GM19239 (cell line): ENCODE measurements at regions not wholly inside any gene's neighbourhood (a gene's known extent, or its start where the extent isn't known, plus 50 kb on each side); places are given as distances from the start of the nearest gene placed in this dataset.
"Not testable (repeated sequence)": the region's sequence is repeated elsewhere in the genome, so short reads cannot be mapped to it uniquely, and the experiment has no call there.

Source experiments
- DNase-seq: peaks from one replicate; pipeline ENCODE4 v3.0.0; 2011; ENCODE audit warnings: low spot score; ENCODE audit not compliant: insufficient read length
- FAIRE-seq: peaks from 2 replicates; lab custom pipeline; 2011; peaks lifted over from hg19 to GRCh38; lab: Jason Lieb, UNC

DNA sequence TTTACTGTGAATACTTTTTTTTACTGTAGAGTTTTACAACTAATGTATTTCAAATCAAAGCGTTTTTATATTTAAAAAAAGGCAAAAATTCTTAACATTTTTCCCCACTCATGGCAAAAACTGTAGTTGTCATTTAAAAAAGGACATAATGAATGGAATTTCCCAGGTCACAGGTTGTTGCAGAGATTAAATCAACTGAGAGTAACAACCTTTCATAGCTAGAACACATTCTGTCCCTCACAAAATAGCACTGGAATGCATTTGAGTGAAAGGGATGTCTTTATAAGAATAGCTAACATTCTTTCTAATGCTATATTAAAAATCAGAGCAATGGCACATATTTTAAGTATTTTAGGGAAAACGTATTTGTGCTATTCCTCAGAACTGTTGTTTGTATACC is 1393.3 kb upstream of the ATXN8OS start:
- no peak for FAIRE-seq
- no peak for DNase-seq

- DNase-seq (no peak), FAIRE-seq (no peak)
Measured at GRCh38 chr13:68713394-68713793, 1394.2 kb upstream of the ATXN8OS start.

- FAIRE-seq (no peak), DNase-seq (no peak)
Measured at GRCh38 chr13:68708336-68708908, 1399.2 kb upstream of the ATXN8OS start.

- not testable (repeated sequence) for FAIRE-seq, DNase-seq
Measured at GRCh38 chr13:68706044-68706443, 1401.6 kb upstream of the ATXN8OS start.

DNA sequence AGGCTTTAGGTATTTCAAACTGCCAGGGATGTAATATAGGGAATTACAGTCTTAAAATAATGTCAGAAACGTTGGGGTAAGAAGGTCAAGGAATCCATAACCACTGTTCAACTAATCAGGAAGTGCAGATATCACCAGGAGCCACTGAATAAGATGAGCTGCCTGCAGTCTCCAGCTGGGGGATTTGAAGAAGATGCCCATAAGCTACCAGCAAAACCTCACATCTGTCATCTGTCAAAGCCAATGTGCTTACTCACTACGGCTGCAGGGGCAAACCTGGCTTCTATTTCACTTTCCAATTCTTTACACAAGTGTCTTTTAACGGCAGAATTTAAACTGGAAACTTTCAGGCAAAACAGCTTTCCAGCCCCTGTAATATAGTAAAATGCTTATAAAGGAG is 1410.1 kb upstream of the ATXN8OS start:
- FAIRE-seq (no peak), DNase-seq (no peak)

- FAIRE-seq (no peak), DNase-seq (no peak)
Measured at GRCh38 chr13:68696907-68697306, 1410.7 kb upstream of the ATXN8OS start.

GRCh38 chr13:68692049-68692448 is 1415.6 kb upstream of the ATXN8OS start:
- no peak for FAIRE-seq

GRCh38 chr13:68690567-68690966 is 1417.1 kb upstream of the ATXN8OS start:
- no peak for DNase-seq
- FAIRE-seq: no peak

More at GRCh38 chr13:68692049-68692448, 1415.6 kb upstream of the ATXN8OS start:
- DNase-seq: no peak

DNA sequence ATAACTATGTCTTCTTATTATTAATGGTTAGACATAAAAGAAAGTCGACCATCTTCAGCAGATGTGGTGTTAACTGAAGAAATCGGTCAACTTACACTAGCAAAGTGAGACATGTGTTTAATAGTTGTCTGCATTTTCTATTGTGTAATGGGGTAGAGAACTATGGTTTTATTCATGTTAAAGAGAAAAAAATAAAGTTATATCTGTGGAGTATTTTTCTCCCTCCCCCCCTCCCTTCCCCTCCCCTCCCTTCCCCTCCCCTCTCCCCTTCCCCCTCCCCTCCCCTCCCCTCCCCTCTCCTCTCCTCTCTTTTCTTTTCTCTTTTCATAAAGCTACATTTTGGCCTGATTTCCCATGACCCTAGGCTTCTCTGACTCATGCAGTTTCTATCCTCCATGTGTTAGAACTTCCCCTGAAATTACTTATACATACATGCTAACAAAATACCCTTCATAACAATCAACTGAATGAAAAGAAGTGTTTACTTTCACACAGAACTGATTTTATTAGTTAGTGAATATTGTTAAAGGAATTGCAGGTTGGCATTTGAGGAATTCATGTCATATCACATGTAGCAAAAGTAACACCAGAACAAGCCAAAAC is 1431.0 kb upstream of the ATXN8OS start:
- FAIRE-seq: no peak
- DNase-seq: no peak

DNA sequence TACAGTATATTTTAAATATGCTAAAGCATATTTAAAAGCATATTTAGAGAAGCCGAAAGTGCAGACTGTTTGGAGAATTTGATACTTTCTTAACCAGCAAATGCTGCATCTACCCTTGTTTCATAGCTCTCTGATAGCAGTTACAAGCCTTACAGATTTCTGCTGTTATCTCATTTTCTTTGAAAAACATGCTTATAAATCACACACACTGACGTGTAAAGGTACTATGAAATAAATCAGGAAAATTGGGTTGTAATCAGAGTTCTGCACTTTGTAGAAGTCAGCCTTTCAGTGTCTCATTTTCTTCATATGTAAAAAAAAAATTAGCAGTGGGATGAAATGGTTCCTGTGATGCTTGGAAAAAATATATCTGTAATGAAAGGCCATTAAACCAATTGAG is 1432.4 kb upstream of the ATXN8OS start:
- no peak for FAIRE-seq
- no peak for DNase-seq

DNA sequence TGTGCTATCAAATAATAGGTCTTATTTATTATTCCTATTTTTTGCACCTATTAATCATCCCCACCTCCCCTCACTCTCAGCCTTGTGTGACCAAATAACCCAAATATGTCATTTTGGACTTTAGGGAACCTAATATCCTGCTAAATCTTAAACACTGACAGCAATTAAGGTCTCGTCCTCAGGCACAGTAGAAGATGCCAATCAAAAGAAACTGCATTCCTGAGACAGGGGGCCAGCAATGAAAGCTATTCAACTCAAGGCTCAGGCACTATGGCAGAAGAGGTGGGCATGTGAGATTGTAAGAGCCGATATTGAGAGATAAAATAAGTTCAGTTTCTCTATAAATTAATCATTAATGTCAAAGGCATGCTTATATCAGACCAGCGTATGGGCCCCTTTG is 1437.7 kb upstream of the PCDH9 start:
- FAIRE-seq (no peak), DNase-seq (no peak)

DNA sequence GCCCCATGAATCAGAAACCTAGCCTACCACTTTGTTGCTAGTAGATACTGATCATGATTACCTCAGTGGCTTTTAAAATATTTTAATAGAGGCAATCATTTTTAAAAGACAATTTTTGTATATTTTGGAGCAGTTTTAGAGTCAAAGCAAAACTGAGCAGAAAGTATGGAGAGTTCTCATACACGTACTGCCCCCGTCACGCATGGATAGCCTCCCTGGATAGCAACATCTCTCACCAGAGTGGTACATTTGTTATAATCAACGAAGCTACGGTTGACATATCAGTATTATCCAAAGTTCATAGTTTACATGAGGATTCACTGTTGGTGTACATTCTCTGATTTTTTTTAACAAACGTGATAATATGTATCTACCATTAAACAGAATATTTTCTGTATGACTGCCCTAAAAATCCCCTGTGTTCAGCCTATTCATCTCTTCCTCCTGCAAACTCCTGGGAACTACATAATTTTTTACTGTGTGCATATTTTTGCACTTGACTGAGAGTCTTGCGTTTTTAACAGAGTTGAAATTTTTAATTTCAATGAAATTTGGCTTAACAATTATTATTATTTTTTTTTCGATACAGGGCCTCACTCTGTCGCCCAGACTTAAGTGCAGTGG is 1436.8 kb upstream of the PCDH9 start:
- DNase-seq (no peak), FAIRE-seq (no peak)

- no peak for FAIRE-seq
- DNase-seq: no peak
Measured at GRCh38 chr13:68645814-68646213, 1415.7 kb upstream of the PCDH9 start.

DNA sequence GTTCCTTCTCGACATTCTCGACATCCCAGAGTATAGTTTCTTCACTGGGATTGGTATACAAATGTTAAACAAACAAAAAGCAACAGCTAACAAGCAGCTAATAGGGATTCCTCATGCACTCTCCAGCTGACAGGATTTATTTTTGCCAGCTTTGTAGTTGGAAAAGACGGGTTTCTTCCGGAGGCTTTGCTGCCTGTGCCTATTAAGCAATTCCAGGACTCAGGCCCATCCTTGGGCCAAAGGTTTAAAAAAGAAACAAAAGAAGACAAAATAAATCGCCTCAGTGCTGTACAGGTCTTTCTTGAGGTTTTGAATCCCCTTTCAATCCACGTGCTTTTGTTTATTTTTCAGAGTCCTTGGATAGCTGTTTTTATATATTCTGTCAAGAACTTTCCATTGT is 1414.5 kb upstream of the PCDH9 start:
- FAIRE-seq (no peak), DNase-seq (no peak)

- no peak for DNase-seq
- no peak for FAIRE-seq
Measured at GRCh38 chr13:68636784-68637183, 1406.6 kb upstream of the PCDH9 start.

DNA sequence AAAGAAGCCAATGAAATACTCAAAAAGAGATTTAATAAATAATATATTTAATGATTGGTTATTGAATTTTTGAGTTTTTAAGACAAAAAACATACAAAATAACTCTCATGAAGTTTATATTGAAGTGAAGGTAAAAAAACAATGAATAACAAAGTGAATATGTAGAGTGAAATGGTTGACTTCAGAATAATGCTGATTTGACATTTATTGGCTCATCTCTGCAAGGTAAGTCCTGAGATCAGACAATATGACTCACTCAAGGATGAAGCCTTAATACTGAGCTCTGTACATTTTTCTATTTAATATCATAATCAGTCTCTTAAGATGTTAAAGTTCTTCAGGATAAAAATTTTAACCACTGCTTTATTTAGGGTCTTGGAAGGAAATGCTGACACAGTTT is 1398.9 kb upstream of the PCDH9 start:
- DNase-seq (no peak), FAIRE-seq (no peak)

GRCh38 chr13:68627379-68627778 is 1397.2 kb upstream of the PCDH9 start:
- DNase-seq: no peak
- FAIRE-seq: no peak

DNA sequence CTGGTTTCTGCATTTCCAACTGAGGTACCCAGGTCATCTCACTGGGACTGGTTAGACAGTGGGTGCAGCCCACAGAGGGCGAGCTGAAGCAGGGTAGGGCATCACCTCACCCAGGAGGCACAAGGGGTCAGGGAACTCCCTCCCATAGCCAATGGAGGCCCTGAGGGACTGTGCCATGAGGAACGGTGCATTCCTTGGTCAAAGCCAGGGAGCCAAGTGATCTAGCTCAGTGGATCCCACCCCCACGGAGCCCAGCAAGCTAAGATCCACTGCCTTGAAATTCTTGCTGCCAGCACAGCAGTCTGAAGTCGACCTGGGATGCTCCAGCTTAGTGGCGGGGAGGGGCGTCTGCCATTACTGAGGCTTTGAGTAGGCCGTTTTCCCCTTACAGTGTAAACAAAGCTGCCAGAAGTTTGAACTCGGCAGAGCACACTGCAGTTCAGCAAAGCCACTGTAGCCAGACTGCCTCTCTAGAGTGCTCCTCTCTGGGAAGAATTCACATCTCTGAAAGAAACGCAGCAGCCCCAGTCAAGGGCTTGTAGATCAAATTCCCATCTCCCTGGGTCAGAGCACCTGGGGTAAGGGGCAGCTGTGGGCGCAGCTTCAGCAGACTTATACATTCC is 1386.6 kb upstream of the PCDH9 start:
- FAIRE-seq: no peak
- DNase-seq: no peak

DNA sequence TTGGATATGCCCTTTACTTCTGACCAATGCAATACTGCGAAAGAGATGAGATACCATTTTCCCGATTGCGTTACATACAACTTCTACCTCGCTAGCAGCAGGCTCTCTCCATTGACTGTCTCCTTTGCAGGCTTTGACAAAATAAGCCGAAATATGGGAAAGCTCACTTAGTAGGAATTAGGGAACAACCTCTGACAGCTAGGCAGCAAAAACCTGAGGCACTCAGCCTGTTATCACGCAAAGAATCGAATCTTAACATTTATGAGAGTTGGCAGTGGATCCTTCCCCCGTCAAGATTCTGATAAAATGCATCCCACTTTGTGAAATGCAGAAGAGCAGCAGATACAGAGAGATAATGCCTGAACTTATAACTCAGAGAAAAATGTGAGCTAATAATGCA is 1379.5 kb upstream of the PCDH9 start:
- DNase-seq: no peak

DNA sequence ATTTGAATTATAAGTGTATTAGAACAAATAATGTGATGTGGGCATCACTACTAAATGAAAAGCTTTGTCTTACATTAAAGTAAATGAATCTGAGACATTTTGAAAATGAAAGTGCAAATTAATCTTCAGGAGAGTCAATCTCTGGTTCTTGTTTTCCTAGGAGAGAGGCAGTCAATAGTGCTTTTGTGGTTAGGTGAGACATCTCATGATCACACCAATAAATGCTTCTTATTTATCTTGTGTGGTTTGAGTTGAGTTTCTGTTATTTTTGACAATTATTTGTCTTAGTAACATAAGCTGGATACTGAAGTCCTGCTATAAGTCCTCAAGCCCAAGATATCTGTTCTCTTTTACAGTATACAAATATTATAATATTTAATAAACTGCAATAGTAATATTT is 1378.0 kb upstream of the PCDH9 start:
- FAIRE-seq (no peak), DNase-seq (no peak)

More for the DNA sequence above, 1379.5 kb upstream of the PCDH9 start:
- no peak for FAIRE-seq

- FAIRE-seq (no peak), DNase-seq (no peak)
Measured at GRCh38 chr13:68597641-68598040, 1367.5 kb upstream of the PCDH9 start.
